CD4-positive, alpha-beta T cell (primary cell): ENCODE measurements at regions not wholly inside any gene's neighbourhood (a gene's known extent, or its start where the extent isn't known, plus 50 kb on each side); places are given as distances from the start of the nearest gene placed in this dataset.

ENCODE experiments used
- ATAC-seq: fragments of 200-7000 bp; cut with Tn5 transposase; one replicate; pipeline ENCODE4 v1.10.0; 2022; ENCODE audit warnings: mild to moderate bottlenecking; ENCODE audit not compliant: poor library complexity
- CTCF ChIA-PET: fragments of 350-600 bp; sonication (Branson Sonifier 250); formaldehyde crosslinking; loops from one replicate; lab custom pipeline; 2021; ENCODE audit warnings: antibody characterized with exemption, inconsistent platforms; lab: Charles Lee
- POLR2A ChIA-PET: fragments of 350-600 bp; sonication (Branson Sonifier 250); formaldehyde crosslinking; loops from one replicate; lab custom pipeline; 2021; ENCODE audit warnings: antibody characterized with exemption, inconsistent platforms; lab: Charles Lee
- DNase-seq, 14 experiments: peaks; one replicate each; pipeline ENCODE4 v3.0.0-alpha.2; 2013 to 2020; ENCODE audit warnings: mixed read lengths in 2 of 14
- H3K27ac ChIP-seq, 2 donors: one replicate each; pipeline versions ENCODE4 v1.5.1 to v1.7.0; 2013; ENCODE audit warnings: low read length in 2 of 2, low read depth in 1 of 2, mild to moderate bottlenecking in 1 of 2
- H3K27me3 ChIP-seq, 2 experiments: 1 replicate in 1 of 2; 2 replicates in 1 of 2; pipeline versions ENCODE4 v1.6.1 to v1.7.0; 2013; ENCODE audit warnings: low read length in 2 of 2, control low read depth in 1 of 2, mild to moderate bottlenecking in 1 of 2, moderate library complexity in 1 of 2; ENCODE audit not compliant: insufficient read depth in 2 of 2, control insufficient read depth in 1 of 2
- H3K36me3 ChIP-seq: one replicate; pipeline ENCODE4 v1.6.1; 2013; ENCODE audit warnings: low read length, control low read depth; ENCODE audit not compliant: insufficient read depth
- H3K4me1 ChIP-seq: one replicate; pipeline ENCODE4 v1.6.1; 2013; ENCODE audit warnings: low read length, control low read depth; ENCODE audit not compliant: insufficient read depth
- H3K4me3 ChIP-seq: one replicate; pipeline ENCODE4 v1.5.1; 2013; ENCODE audit warnings: mild to moderate bottlenecking, low read length, moderate library complexity
- H3K9me3 ChIP-seq, 2 experiments: 1 replicate in 1 of 2; 2 replicates in 1 of 2; pipeline versions ENCODE4 v1.6.1 to v1.7.0; 2013; ENCODE audit warnings: low read length in 2 of 2, mild to moderate bottlenecking in 2 of 2, control low read depth in 1 of 2, moderate library complexity in 1 of 2; ENCODE audit not compliant: control insufficient read depth in 1 of 2, insufficient read depth in 1 of 2
- H3K27ac Mint-ChIP-seq: one replicate; pipeline ENCODE4 v1.8.0; 2020; ENCODE audit warnings: mixed read lengths
- H3K27me3 Mint-ChIP-seq: one replicate; pipeline ENCODE4 v1.8.0; 2021; ENCODE audit warnings: mixed read lengths
- H3K36me3 Mint-ChIP-seq: one replicate; pipeline ENCODE4 v1.8.0; 2021; ENCODE audit warnings: low read depth, mixed read lengths
- H3K4me1 Mint-ChIP-seq: one replicate; pipeline ENCODE4 v1.8.0; 2021; ENCODE audit warnings: low read depth, mixed read lengths
- H3K4me3 Mint-ChIP-seq: one replicate; pipeline ENCODE4 v1.8.0; 2020; ENCODE audit warnings: mild to moderate bottlenecking, mixed read lengths
- H3K9me3 Mint-ChIP-seq: one replicate; pipeline ENCODE4 v1.8.0; 2020; ENCODE audit warnings: mixed read lengths
- CTCF ChIP-seq: fragments of 200-600 bp; IDR thresholded peaks from one replicate; pipeline ENCODE4 v1.8.0; 2022; ENCODE audit warnings: antibody characterized with exemption, mild to moderate bottlenecking
- intact Hi-C, 2 experiments: fragments of 100-400 bp; cut with DNase I in 1 of 2; cut with micrococcal nuclease in 1 of 2; formaldehyde crosslinking; loops; one replicate each; pipeline versions ENCODE4 v1.15.1 to v1.9.0; 2023 to 2025; cut with DNase I, micrococcal nuclease

- DNase-seq (no peak), ATAC-seq (no peak)
- ChIA-PET CTCF (no interaction called here), POLR2A (no interaction called here)
- Histone ChIP-seq H3K4me1 (no peaks in the 10 kb centered on the region), H3K36me3 (no peaks in the 10 kb centered on the region), H3K9me3 (no peaks in the 10 kb centered on the region), H3K4me3 (no peak overlapping the region), H3K27ac (no peak overlapping the region), H3K27me3 (peaks cover 0 to 14% of the 10 kb centered on the region in 2 experiments)
- Mint-ChIP-seq H3K4me3 (no peak overlapping the region), H3K9me3 (no peaks in the 10 kb centered on the region), H3K36me3 (no peaks in the 10 kb centered on the region), H3K27me3 (peaks cover 57% of the 10 kb centered on the region), H3K4me1 (no peaks in the 10 kb centered on the region), H3K27ac (no peak overlapping the region)
- intact Hi-C loops: no loop called here
- no peak for TF ChIP-seq CTCF
Observed at GRCh38 chr13:100809856-100810255, 135.3 kb upstream of the TMTC4 start.

- Histone ChIP-seq H3K27ac (no peak overlapping the region), H3K4me3 (no peak overlapping the region), H3K4me1 (no peaks in the 10 kb centered on the region), H3K27me3 (peaks cover 0 to 14% of the 10 kb centered on the region in 2 experiments), H3K9me3 (no peaks in the 10 kb centered on the region), H3K36me3 (no peaks in the 10 kb centered on the region)
- DNase-seq (no peak), ATAC-seq (no peak)
- ChIA-PET CTCF (no interaction called here), POLR2A (no interaction called here)
- H3K4me1 Mint-ChIP-seq: no peaks in the 10 kb centered on the region
- H3K4me3 Mint-ChIP-seq: no peak overlapping the region
- H3K9me3 Mint-ChIP-seq: no peaks in the 10 kb centered on the region
- H3K27me3 Mint-ChIP-seq: peaks cover 54% of the 10 kb centered on the region
- intact Hi-C loops: no loop called here
- H3K36me3 Mint-ChIP-seq: no peaks in the 10 kb centered on the region
- no peak overlapping the region for H3K27ac Mint-ChIP-seq
- TF ChIP-seq CTCF: no peak
Observed at GRCh38 chr13:100809129-100809390, 134.5 kb upstream of the TMTC4 start.

- no peaks in the 10 kb centered on the region for H3K4me1 Mint-ChIP-seq
- ChIA-PET CTCF (no interaction called here), POLR2A (no interaction called here)
- no peak for TF ChIP-seq CTCF
- H3K27me3 Mint-ChIP-seq: peaks cover 48% of the 10 kb centered on the region
- H3K36me3 ChIP-seq: no peaks in the 10 kb centered on the region
- H3K4me3 ChIP-seq: no peak overlapping the region
- H3K27ac Mint-ChIP-seq: no peak overlapping the region
- ATAC-seq: no peak
- H3K9me3 Mint-ChIP-seq: no peaks in the 10 kb centered on the region
- no peak for DNase-seq
- no peak overlapping the region for H3K4me3 Mint-ChIP-seq
- no peaks in the 10 kb centered on the region for H3K4me1 ChIP-seq
- no peaks in the 10 kb centered on the region for H3K36me3 Mint-ChIP-seq
- intact Hi-C loops: no loop called here
- peaks cover 0 to 12% of the 10 kb centered on the region in 2 experiments for H3K27me3 ChIP-seq
- H3K27ac ChIP-seq: no peak overlapping the region
- no peaks in the 10 kb centered on the region for H3K9me3 ChIP-seq
Observed at GRCh38 chr13:100808330-100809128, 133.9 kb upstream of the TMTC4 start.
